HCT116 (cell line): ENCODE measurements at regions not wholly inside any gene's neighbourhood (a gene's known extent, or its start where the extent isn't known, plus 50 kb on each side); places are given as distances from the start of the nearest gene placed in this dataset.

Experiments used
- CEBPB ChIP-seq: IDR thresholded peaks from 2 replicates; pipeline ENCODE4 v1.6.1; 2012; ENCODE audit warnings: low read depth
- CTCF ChIP-seq, 3 experiments: fragments of 200-600 bp in 1 of 3; sonication (generic) in 1 of 3; IDR thresholded peaks in 2 of 3; conservative IDR thresholded peaks in 1 of 3; 2 replicates each; pipeline ENCODE4 v1.5.1; 2012 to 2017; ENCODE audit warnings: low read depth in 2 of 3, low read length in 2 of 3, antibody characterized with exemption in 1 of 3, borderline replicate concordance in 1 of 3, control low read depth in 1 of 3, mild to moderate bottlenecking in 1 of 3, mixed read lengths in 1 of 3, mixed run types in 1 of 3, moderate library complexity in 1 of 3; ENCODE audit not compliant: insufficient read depth in 1 of 3
- EGR1 ChIP-seq: IDR thresholded peaks from 2 replicates; pipeline ENCODE4 v1.6.1; 2012; ENCODE audit warnings: low read depth
- ELF1 ChIP-seq: IDR thresholded peaks from 2 replicates; pipeline ENCODE4 v1.6.1; 2012; ENCODE audit warnings: low read depth, borderline replicate concordance
- EZH2 ChIP-seq: fragments of 200-600 bp; sonication (generic); IDR thresholded peaks from 2 replicates; pipeline ENCODE4 v1.6.1; 2017; ENCODE audit warnings: antibody characterized with exemption, mixed run types
- POLR2A ChIP-seq: IDR thresholded peaks from 2 replicates; pipeline ENCODE4 v1.7.0; 2011; ENCODE audit warnings: borderline replicate concordance; ENCODE audit not compliant: insufficient read depth, insufficient read length; ENCODE audit errors: extremely low read depth
- RAD21 ChIP-seq: IDR thresholded peaks from 2 replicates; pipeline ENCODE4 v1.6.1; 2012; ENCODE audit warnings: low read depth, mild to moderate bottlenecking
- SIN3A ChIP-seq: IDR thresholded peaks from 2 replicates; pipeline ENCODE4 v1.6.1; 2012; ENCODE audit warnings: low read depth
- YY1 ChIP-seq: IDR thresholded peaks from 2 replicates; pipeline ENCODE4 v1.6.1; 2011; ENCODE audit warnings: low read length, low read depth, moderate library complexity, mild to moderate bottlenecking; ENCODE audit not compliant: insufficient replicate concordance; ENCODE audit errors: extremely low read depth
- ZNF274 ChIP-seq: fragments of 200-500 bp; sonication (Bioruptor generic); IDR thresholded peaks from 2 replicates; pipeline ENCODE4 v1.6.1; 2014; ENCODE audit warnings: mild to moderate bottlenecking, low read depth, low read length, inconsistent platforms

- TF ChIP-seq EZH2 (no peak), POLR2A (no peak), CTCF (IDR thresholded peaks at IDR 0.05 in 2 of 3, conservative IDR thresholded peaks at IDR 0.05 in 1 of 3; ENCODE audit: borderline replicate concordance in 1 of 3, insufficient read depth in 1 of 3, low read depth in 2 of 3, low read length in 2 of 3) (no peak), ZNF274 (no peak), EGR1 (no peak), RAD21 (no peak), SIN3A (no peak), CEBPB (no peak), YY1 (no peak), ELF1 (no peak)
These were observed 464.4 kb upstream of the BOD1L1 start for GRCh38 chr4:14091966-14092365.
